ENCODE measurements at regions not wholly inside any gene's neighbourhood (a gene's known extent, or its start where the extent isn't known, plus 50 kb on each side); places are given as distances from the start of the nearest gene placed in this dataset.

DNA sequence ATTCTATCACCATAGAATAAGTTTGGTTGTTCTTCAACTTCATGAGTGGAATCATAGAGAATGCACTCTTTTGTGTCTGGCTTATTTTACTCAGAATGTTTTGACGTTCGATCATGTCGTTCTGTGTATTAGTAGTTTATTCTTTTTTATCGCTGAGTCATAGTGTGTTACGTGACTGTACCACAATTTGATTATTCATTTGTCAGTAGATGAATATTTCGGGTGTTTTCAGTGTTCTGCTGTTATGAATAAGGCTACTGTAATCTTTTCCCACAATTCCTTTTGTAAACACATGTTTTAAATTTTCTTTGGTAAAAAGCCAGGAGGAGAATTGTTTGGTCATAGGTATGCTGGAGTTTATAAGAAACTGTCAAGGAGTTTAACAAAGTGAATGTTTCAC lies 279.9 kb upstream of the B3GAT1 start:
- Histone ChIP-seq H3K4me3 (ENCODE audit: low read length) (no peak overlapping the region), H3K36me3 (ENCODE audit: control insufficient read depth in 2 of 3, insufficient read depth in 3 of 3, low read length in 3 of 3) (no peaks in the 10 kb centered on the region), H3K27ac (ENCODE audit: low read depth, low read length) (no peak overlapping the region), H3K4me1 (ENCODE audit: control insufficient read depth in 2 of 2, insufficient read depth in 2 of 2, low read length in 2 of 2) (no peaks in the 10 kb centered on the region), H3K9me3 (ENCODE audit: control insufficient read depth in 2 of 3, low read length in 3 of 3) (no peaks in the 10 kb centered on the region), H3K27me3 (ENCODE audit: control insufficient read depth in 2 of 2, insufficient read depth in 2 of 2, low read length in 2 of 2) (peaks cover 0 to 7% of the 10 kb centered on the region in 2 donors)
- H3K9me3 Mint-ChIP-seq, result peaks cover 0 to 3% (median 0%) of the 10 kb centered on the region in 11 donors
- ATAC-seq (no peak), DNase-seq (no peak)
- CTCF ChIA-PET, result no interaction called here
- peaks cover 9 to 38% (median 26%) of the 10 kb centered on the region in 5 donors for H3K27me3 Mint-ChIP-seq
- intact Hi-C loops (cut with micrococcal nuclease), result no loop called here
- POLR2A ChIA-PET, result no interaction called here
- H3K4me3 Mint-ChIP-seq, result no peak overlapping the region
- H3K27ac Mint-ChIP-seq, result no peak overlapping the region
- no peaks in the 10 kb centered on the region for H3K36me3 Mint-ChIP-seq
- H3K4me1 Mint-ChIP-seq, result no peaks in the 10 kb centered on the region

DNA sequence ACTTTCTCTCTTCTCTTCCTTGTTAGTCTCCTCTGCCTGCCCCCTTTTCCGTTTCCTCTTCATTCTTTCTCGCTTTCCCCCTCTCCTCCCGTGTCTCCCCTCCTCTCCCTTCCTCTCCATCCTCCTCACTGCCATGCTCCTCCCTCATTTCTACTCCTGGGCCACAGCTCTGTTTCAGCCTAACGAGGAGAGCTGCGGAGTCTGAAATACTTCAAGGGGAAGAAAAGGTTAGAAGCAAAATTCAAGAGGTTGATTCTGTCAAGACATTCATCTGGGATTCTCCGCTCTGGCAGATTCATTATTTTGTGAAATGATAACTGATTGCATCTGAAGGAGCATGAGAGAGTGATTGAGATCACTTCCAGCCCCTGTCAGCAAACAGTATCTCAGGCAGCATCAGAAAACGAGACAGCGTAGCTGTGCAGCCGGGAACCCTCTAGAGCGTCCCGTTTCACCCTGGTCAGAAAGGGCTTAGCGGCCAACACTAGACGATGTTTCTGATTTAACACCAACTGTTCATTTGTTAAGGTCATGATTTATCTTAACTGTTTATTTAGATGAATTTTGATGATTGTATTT lies 279.3 kb upstream of the B3GAT1 start:
- Histone ChIP-seq H3K4me1 (ENCODE audit: control insufficient read depth in 2 of 2, insufficient read depth in 2 of 2, low read length in 2 of 2) (no peaks in the 10 kb centered on the region), H3K4me3 (ENCODE audit: low read length) (no peak overlapping the region)

DNA sequence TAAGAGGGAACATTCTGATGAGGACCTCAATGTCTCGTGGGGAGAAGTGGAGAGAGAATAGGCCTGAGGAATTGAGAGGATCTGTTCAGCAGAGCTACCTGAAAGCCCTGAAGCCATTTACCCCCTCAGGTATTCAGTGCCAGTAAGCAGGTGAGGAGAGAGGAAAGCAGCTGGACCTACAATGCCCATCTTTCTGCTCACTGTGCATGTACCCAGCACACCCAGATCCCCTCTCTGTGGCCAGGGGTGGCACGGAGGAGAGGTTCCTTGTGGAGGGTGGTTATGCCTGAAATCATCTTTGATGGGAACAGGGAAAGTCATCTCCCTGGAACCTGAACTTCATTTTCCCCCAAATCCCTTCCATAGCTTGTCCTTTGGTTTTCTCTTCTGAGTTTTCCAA lies 277.8 kb upstream of the B3GAT1 start:
- no peak for ATAC-seq
- intact Hi-C loops (cut with micrococcal nuclease), result no loop called here
- Histone ChIP-seq H3K27me3 (ENCODE audit: control insufficient read depth in 2 of 2, insufficient read depth in 2 of 2, low read length in 2 of 2) (peaks cover 0 to 5% of the 10 kb centered on the region in 2 donors), H3K36me3 (ENCODE audit: control insufficient read depth in 2 of 3, insufficient read depth in 3 of 3, low read length in 3 of 3) (no peaks in the 10 kb centered on the region), H3K4me1 (ENCODE audit: control insufficient read depth in 2 of 2, insufficient read depth in 2 of 2, low read length in 2 of 2) (no peaks in the 10 kb centered on the region), H3K9me3 (ENCODE audit: control insufficient read depth in 2 of 3, low read length in 3 of 3) (no peaks in the 10 kb centered on the region), H3K27ac (ENCODE audit: low read depth, low read length) (no peak overlapping the region), H3K4me3 (ENCODE audit: low read length) (no peak overlapping the region)
- ChIA-PET POLR2A (no interaction called here), CTCF (no interaction called here)
- H3K27me3 Mint-ChIP-seq, result peaks cover 6 to 38% (median 24%) of the 10 kb centered on the region in 5 donors
- peaks cover 0 to 3% (median 0%) of the 10 kb centered on the region in 11 donors for H3K9me3 Mint-ChIP-seq
- DNase-seq, result no peak
- no peak overlapping the region for H3K27ac Mint-ChIP-seq
- no peaks in the 10 kb centered on the region for H3K36me3 Mint-ChIP-seq
- H3K4me3 Mint-ChIP-seq, result no peak overlapping the region
- no peaks in the 10 kb centered on the region for H3K4me1 Mint-ChIP-seq

More for the DNA sequence above, 279.3 kb upstream of the B3GAT1 start:
- no peak overlapping the region for H3K4me3 Mint-ChIP-seq
- H3K9me3 ChIP-seq (ENCODE audit: control insufficient read depth in 2 of 3, low read length in 3 of 3), result no peaks in the 10 kb centered on the region
- intact Hi-C loops (cut with micrococcal nuclease), result no loop called here
- no peaks in the 10 kb centered on the region for H3K36me3 ChIP-seq (ENCODE audit: control insufficient read depth in 2 of 3, insufficient read depth in 3 of 3, low read length in 3 of 3)
- H3K27me3 Mint-ChIP-seq, result peaks cover 6 to 38% (median 26%) of the 10 kb centered on the region in 5 donors
- ATAC-seq, result no peak
- peaks cover 0 to 3% (median 0%) of the 10 kb centered on the region in 11 donors for H3K9me3 Mint-ChIP-seq
- H3K4me1 Mint-ChIP-seq, result no peaks in the 10 kb centered on the region
- ChIA-PET CTCF (no interaction called here), POLR2A (no interaction called here)
- no peaks in the 10 kb centered on the region for H3K36me3 Mint-ChIP-seq
- peaks cover 0 to 7% of the 10 kb centered on the region in 2 donors for H3K27me3 ChIP-seq (ENCODE audit: control insufficient read depth in 2 of 2, insufficient read depth in 2 of 2, low read length in 2 of 2)
- DNase-seq, result no peak
- H3K27ac ChIP-seq (ENCODE audit: low read depth, low read length), result no peak overlapping the region
- no peak overlapping the region for H3K27ac Mint-ChIP-seq

DNA sequence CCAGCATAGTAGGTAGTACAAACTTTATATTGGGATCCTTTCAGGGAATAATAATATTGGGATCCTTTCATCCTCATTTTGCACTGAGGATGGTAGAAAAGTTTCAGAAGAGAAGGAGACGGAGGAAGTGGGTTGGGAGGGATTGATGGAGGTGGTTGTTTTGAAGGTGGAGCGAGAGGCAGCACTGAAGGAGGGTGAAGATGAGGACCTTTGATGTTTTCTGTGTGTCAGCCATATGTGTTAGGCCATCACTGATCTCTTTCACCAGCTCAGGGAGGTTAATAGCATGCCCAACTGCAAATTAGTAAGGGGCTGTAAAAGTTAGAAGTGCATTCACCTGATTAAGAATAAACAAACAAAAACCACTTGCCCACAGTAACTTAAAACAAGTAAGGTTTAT lies 275.5 kb upstream of the B3GAT1 start:
- no peak for DNase-seq
- Histone ChIP-seq H3K4me1 (ENCODE audit: control insufficient read depth in 2 of 2, insufficient read depth in 2 of 2, low read length in 2 of 2) (no peaks in the 10 kb centered on the region), H3K27ac (ENCODE audit: low read depth, low read length) (no peak overlapping the region), H3K27me3 (ENCODE audit: control insufficient read depth in 2 of 2, insufficient read depth in 2 of 2, low read length in 2 of 2) (peaks cover 0 to 3% of the 10 kb centered on the region in 2 donors), H3K36me3 (ENCODE audit: control insufficient read depth in 2 of 3, insufficient read depth in 3 of 3, low read length in 3 of 3) (no peaks in the 10 kb centered on the region), H3K4me3 (ENCODE audit: low read length) (no peak overlapping the region), H3K9me3 (ENCODE audit: control insufficient read depth in 2 of 3, low read length in 3 of 3) (no peaks in the 10 kb centered on the region)
- CTCF ChIA-PET, result no interaction called here
- H3K4me1 Mint-ChIP-seq, result no peaks in the 10 kb centered on the region
- POLR2A ChIA-PET, result no interaction called here
- no peak overlapping the region for H3K27ac Mint-ChIP-seq
- H3K36me3 Mint-ChIP-seq, result no peaks in the 10 kb centered on the region
- no peak for ATAC-seq
- H3K27me3 Mint-ChIP-seq, result peaks cover 6 to 40% (median 26%) of the 10 kb centered on the region in 5 donors
- H3K4me3 Mint-ChIP-seq, result no peak overlapping the region
- no peaks in the 10 kb centered on the region for H3K9me3 Mint-ChIP-seq
- intact Hi-C loops (cut with micrococcal nuclease), result no loop called here

DNA sequence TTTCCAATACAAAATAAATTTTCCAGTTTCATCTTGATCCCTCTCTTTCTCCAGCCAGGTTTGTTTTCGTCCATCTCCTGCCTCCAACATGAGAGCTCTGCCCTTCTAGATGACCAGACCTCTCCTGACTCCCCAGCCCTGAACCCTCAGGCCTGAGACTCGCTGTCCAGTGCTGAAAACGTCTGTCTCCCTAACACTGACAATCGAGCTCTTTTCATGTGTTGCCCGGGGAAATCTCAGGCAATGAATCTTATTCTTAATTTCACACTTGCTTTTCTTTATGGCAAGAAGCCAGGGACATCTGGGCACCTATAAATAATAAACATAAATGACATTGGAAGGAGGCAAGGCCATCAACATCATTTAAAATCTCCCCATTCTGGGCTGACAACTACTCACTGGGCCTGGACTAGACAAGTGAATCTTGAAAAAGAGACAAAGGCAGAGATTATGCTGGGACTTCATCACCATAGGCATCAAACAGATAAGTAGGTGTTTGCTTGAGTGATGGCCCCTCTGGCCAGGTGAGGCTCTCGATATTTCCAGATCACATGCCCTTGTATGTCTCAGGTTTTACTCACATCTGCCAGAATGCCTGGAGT lies 274.5 kb upstream of the B3GAT1 start:
- Histone ChIP-seq H3K4me1 (ENCODE audit: control insufficient read depth in 2 of 2, insufficient read depth in 2 of 2, low read length in 2 of 2) (no peaks in the 10 kb centered on the region), H3K27me3 (ENCODE audit: control insufficient read depth in 2 of 2, insufficient read depth in 2 of 2, low read length in 2 of 2) (peaks cover 0 to 3% of the 10 kb centered on the region in 2 donors), H3K27ac (ENCODE audit: low read depth, low read length) (no peak overlapping the region), H3K4me3 (ENCODE audit: low read length) (no peak overlapping the region), H3K9me3 (ENCODE audit: control insufficient read depth in 2 of 3, low read length in 3 of 3) (no peaks in the 10 kb centered on the region), H3K36me3 (ENCODE audit: control insufficient read depth in 2 of 3, insufficient read depth in 3 of 3, low read length in 3 of 3) (no peaks in the 10 kb centered on the region)
- Mint-ChIP-seq H3K36me3 (no peaks in the 10 kb centered on the region), H3K4me1 (no peaks in the 10 kb centered on the region), H3K9me3 (no peaks in the 10 kb centered on the region), H3K27ac (no peak overlapping the region), H3K4me3 (no peak overlapping the region), H3K27me3 (peaks cover 6 to 39% (median 31%) of the 10 kb centered on the region in 5 donors)
- intact Hi-C loops (cut with micrococcal nuclease), result no loop called here
- ChIA-PET CTCF (no interaction called here), POLR2A (no interaction called here)
- ATAC-seq (no peak), DNase-seq (no peak)

DNA sequence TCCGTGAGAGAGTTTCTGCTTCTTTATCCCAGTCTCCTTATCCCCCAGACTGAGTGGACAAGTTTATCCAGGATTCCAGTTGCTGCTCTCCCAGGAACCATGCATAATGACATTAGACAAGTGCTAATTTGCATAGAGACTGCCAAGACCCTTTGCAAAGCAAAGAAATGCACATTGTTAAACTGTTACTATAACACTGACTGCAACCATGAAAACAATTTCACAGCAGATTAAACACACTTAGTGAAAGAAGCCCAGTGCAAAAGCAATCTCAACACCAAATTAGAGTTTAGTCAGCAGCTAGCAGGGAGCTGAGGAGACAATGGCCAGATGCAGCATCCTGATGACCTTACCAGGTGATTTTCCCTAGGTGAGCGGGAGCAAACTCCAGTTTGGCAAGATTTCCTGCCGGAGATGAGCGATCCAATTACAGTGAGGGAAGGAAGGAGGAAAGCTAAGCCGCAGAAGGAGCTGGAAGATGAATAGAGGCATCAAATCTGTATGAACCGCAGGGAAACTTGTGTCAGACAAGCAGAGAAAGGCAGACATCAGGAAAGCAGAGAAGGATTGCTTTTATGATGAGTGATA lies 273.8 kb upstream of the B3GAT1 start:
- Histone ChIP-seq H3K4me3 (ENCODE audit: low read length) (no peak overlapping the region), H3K4me1 (ENCODE audit: control insufficient read depth in 2 of 2, insufficient read depth in 2 of 2, low read length in 2 of 2) (no peaks in the 10 kb centered on the region), H3K9me3 (ENCODE audit: control insufficient read depth in 2 of 3, low read length in 3 of 3) (no peaks in the 10 kb centered on the region), H3K36me3 (ENCODE audit: control insufficient read depth in 2 of 3, insufficient read depth in 3 of 3, low read length in 3 of 3) (no peaks in the 10 kb centered on the region), H3K27ac (ENCODE audit: low read depth, low read length) (no peak overlapping the region), H3K27me3 (ENCODE audit: control insufficient read depth in 2 of 2, insufficient read depth in 2 of 2, low read length in 2 of 2) (peaks cover 0 to 3% of the 10 kb centered on the region in 2 donors)
- peaks cover 6 to 37% (median 28%) of the 10 kb centered on the region in 5 donors for H3K27me3 Mint-ChIP-seq
- no peak for ATAC-seq
- no peak for DNase-seq
- H3K27ac Mint-ChIP-seq, result no peak overlapping the region
- ChIA-PET POLR2A (no interaction called here), CTCF (no interaction called here)
- H3K4me1 Mint-ChIP-seq, result no peaks in the 10 kb centered on the region
- H3K36me3 Mint-ChIP-seq, result no peaks in the 10 kb centered on the region
- H3K9me3 Mint-ChIP-seq, result no peaks in the 10 kb centered on the region
- intact Hi-C loops (cut with micrococcal nuclease), result no loop called here
- H3K4me3 Mint-ChIP-seq, result no peak overlapping the region

DNA sequence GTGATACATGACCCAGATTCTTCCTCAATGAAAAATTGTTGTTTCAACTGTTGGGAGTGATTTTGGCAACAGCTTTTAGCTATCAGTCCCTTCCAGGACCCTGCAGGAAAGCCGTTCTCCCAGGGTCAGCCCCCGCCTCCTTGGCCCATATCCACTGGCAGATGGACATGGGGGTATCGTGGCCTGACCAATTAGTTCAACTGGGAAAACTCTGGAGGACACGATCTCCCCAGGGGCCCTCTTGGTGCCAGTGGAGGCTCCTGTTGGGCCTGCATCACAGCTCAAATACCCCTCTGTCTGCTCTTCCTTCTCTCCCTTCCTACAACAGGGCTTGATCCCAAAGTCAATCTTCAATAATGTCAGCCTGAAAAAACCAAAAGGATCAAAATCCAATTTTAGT lies 272.5 kb upstream of the B3GAT1 start:
- Mint-ChIP-seq H3K27me3 (peaks cover 0 to 28% (median 26%) of the 10 kb centered on the region in 5 donors), H3K27ac (no peak overlapping the region), H3K4me1 (no peaks in the 10 kb centered on the region), H3K4me3 (no peak overlapping the region), H3K36me3 (no peaks in the 10 kb centered on the region), H3K9me3 (no peaks in the 10 kb centered on the region)
- no peak for ATAC-seq
- peaks cover 0 to 3% of the 10 kb centered on the region in 2 donors for H3K27me3 ChIP-seq (ENCODE audit: control insufficient read depth in 2 of 2, insufficient read depth in 2 of 2, low read length in 2 of 2)
- no peak for DNase-seq
- POLR2A ChIA-PET, result no interaction called here
- intact Hi-C loops (cut with micrococcal nuclease), result no loop called here
- H3K9me3 ChIP-seq (ENCODE audit: control insufficient read depth in 2 of 3, low read length in 3 of 3), result no peaks in the 10 kb centered on the region
- no peak overlapping the region for H3K4me3 ChIP-seq (ENCODE audit: low read length)
- no peaks in the 10 kb centered on the region for H3K36me3 ChIP-seq (ENCODE audit: control insufficient read depth in 2 of 3, insufficient read depth in 3 of 3, low read length in 3 of 3)
- H3K4me1 ChIP-seq (ENCODE audit: control insufficient read depth in 2 of 2, insufficient read depth in 2 of 2, low read length in 2 of 2), result no peaks in the 10 kb centered on the region
- no peak overlapping the region for H3K27ac ChIP-seq (ENCODE audit: low read depth, low read length)
- CTCF ChIA-PET, result no interaction called here

Data from naive thymus-derived CD4-positive, alpha-beta T cell (primary cell).